ENCODE measurements at regions not wholly inside any gene's neighbourhood (a gene's known extent, or its start where the extent isn't known, plus 50 kb on each side); places are given as distances from the start of the nearest gene placed in this dataset.
"Not testable (repeated sequence)": the region's sequence is repeated elsewhere in the genome, so short reads cannot be mapped to it uniquely, and the experiment has no call there.

DNA sequence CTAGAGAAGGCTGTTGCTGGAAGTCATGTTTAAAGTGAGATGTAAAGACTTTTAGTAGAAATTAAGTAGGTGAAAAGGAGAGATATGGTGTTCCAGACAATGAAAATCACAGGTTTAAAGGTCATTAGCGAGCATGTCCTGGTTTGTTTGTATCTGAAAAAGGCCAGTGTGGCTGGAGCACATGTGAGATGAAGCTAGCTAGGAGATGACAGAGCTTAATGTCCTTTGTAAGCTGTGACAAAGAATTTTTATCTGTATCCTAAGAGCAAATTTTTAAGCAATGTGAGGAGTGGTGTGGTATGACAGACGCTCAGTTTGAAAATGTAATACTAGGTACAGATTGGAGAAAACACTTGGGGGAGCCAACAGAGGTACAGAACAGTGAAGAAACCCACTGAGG, 567.2 kb upstream of the ARRDC3 start:
- no peaks in the 10 kb centered on the region for H3K36me3 ChIP-seq (ENCODE audit: insufficient read depth, low read length)
- no peak overlapping the region for H3K4me3 ChIP-seq (ENCODE audit: low read depth, low read length)
- H3K4me1 ChIP-seq (ENCODE audit: control insufficient read depth, insufficient read depth, low read length, unreplicated experiment): no peaks in the 10 kb centered on the region
- no peak overlapping the region for H3K27ac ChIP-seq (ENCODE audit: low read depth, low read length)
- H3K79me2 ChIP-seq (ENCODE audit: control insufficient read depth, insufficient read depth, low read length, unreplicated experiment): no peaks in the 10 kb centered on the region
- 0 out of 2 replicates have a peak, but pooled peaks cover 3% of the 10 kb centered on the region for H3K27me3 ChIP-seq (ENCODE audit: insufficient read depth, low read length)
- H2AFZ ChIP-seq (ENCODE audit: low read length, unreplicated experiment): no peak overlapping the region

GRCh38 chr5:91946870-91947269, 563.8 kb upstream of the ARRDC3 start:
- Histone ChIP-seq H3K27ac (ENCODE audit: low read depth, low read length) (no peak overlapping the region), H3K4me3 (ENCODE audit: low read depth, low read length) (no peak overlapping the region), H3K27me3 (ENCODE audit: insufficient read depth, low read length) (0 out of 2 replicates have a peak, but pooled peaks cover 3% of the 10 kb centered on the region), H3K36me3 (ENCODE audit: insufficient read depth, low read length) (no peaks in the 10 kb centered on the region), H2AFZ (ENCODE audit: low read length, unreplicated experiment) (no peak overlapping the region), H3K4me1 (ENCODE audit: control insufficient read depth, insufficient read depth, low read length, unreplicated experiment) (no peaks in the 10 kb centered on the region), H3K79me2 (ENCODE audit: control insufficient read depth, insufficient read depth, low read length, unreplicated experiment) (no peaks in the 10 kb centered on the region)

GRCh38 chr5:91941588-91941987, 558.5 kb upstream of the ARRDC3 start:
- H3K36me3 ChIP-seq (ENCODE audit: insufficient read depth, low read length): no peaks in the 10 kb centered on the region

GRCh38 chr5:91938441-91938840, 555.3 kb upstream of the ARRDC3 start:
- H3K36me3 ChIP-seq (ENCODE audit: insufficient read depth, low read length): no peaks in the 10 kb centered on the region
- H3K4me1 ChIP-seq (ENCODE audit: control insufficient read depth, insufficient read depth, low read length, unreplicated experiment): no peaks in the 10 kb centered on the region
- no peaks in the 10 kb centered on the region for H3K27me3 ChIP-seq (ENCODE audit: insufficient read depth, low read length)
- no peak overlapping the region for H2AFZ ChIP-seq (ENCODE audit: low read length, unreplicated experiment)
- H3K79me2 ChIP-seq (ENCODE audit: control insufficient read depth, insufficient read depth, low read length, unreplicated experiment): no peaks in the 10 kb centered on the region
- no peak overlapping the region for H3K4me3 ChIP-seq (ENCODE audit: low read depth, low read length)
- H3K27ac ChIP-seq (ENCODE audit: low read depth, low read length): no peak overlapping the region

More at GRCh38 chr5:91941588-91941987, 558.5 kb upstream of the ARRDC3 start:
- no peak overlapping the region for H2AFZ ChIP-seq (ENCODE audit: low read length, unreplicated experiment)
- H3K27me3 ChIP-seq (ENCODE audit: insufficient read depth, low read length): no peaks in the 10 kb centered on the region
- no peaks in the 10 kb centered on the region for H3K79me2 ChIP-seq (ENCODE audit: control insufficient read depth, insufficient read depth, low read length, unreplicated experiment)
- H3K4me1 ChIP-seq (ENCODE audit: control insufficient read depth, insufficient read depth, low read length, unreplicated experiment): no peaks in the 10 kb centered on the region
- H3K4me3 ChIP-seq (ENCODE audit: low read depth, low read length): no peak overlapping the region
- no peak overlapping the region for H3K27ac ChIP-seq (ENCODE audit: low read depth, low read length)

GRCh38 chr5:91937121-91937520, 554.0 kb upstream of the ARRDC3 start:
- H3K27ac ChIP-seq (ENCODE audit: low read depth, low read length): no peak overlapping the region
- no peaks in the 10 kb centered on the region for H3K27me3 ChIP-seq (ENCODE audit: insufficient read depth, low read length)
- H2AFZ ChIP-seq (ENCODE audit: low read length, unreplicated experiment): no peak overlapping the region
- H3K4me3 ChIP-seq (ENCODE audit: low read depth, low read length): no peak overlapping the region
- no peaks in the 10 kb centered on the region for H3K36me3 ChIP-seq (ENCODE audit: insufficient read depth, low read length)
- H3K79me2 ChIP-seq (ENCODE audit: control insufficient read depth, insufficient read depth, low read length, unreplicated experiment): no peaks in the 10 kb centered on the region
- H3K4me1 ChIP-seq (ENCODE audit: control insufficient read depth, insufficient read depth, low read length, unreplicated experiment): no peaks in the 10 kb centered on the region

DNA sequence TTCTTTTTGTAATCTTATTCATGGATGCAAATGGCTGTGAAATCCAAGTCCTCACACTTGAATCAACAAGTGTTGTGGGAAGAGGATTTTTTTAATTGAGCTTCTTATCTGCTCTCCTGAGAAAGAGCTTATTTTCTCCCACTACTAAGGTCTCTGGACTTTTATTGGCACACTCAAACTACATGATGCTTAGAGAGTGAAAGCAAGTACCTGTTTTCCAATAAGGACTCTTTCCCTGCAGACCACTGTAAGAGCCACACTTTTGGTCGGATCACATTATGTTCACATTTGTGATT, 546.4 kb upstream of the ARRDC3 start:
- Histone ChIP-seq H3K36me3 (ENCODE audit: insufficient read depth, low read length) (no peaks in the 10 kb centered on the region), H3K4me3 (ENCODE audit: low read depth, low read length) (no peak overlapping the region), H3K27me3 (ENCODE audit: insufficient read depth, low read length) (no peaks in the 10 kb centered on the region), H3K4me1 (ENCODE audit: control insufficient read depth, insufficient read depth, low read length, unreplicated experiment) (no peaks in the 10 kb centered on the region), H3K79me2 (ENCODE audit: control insufficient read depth, insufficient read depth, low read length, unreplicated experiment) (no peaks in the 10 kb centered on the region), H2AFZ (ENCODE audit: low read length, unreplicated experiment) (no peak overlapping the region), H3K27ac (ENCODE audit: low read depth, low read length) (no peak overlapping the region)

DNA sequence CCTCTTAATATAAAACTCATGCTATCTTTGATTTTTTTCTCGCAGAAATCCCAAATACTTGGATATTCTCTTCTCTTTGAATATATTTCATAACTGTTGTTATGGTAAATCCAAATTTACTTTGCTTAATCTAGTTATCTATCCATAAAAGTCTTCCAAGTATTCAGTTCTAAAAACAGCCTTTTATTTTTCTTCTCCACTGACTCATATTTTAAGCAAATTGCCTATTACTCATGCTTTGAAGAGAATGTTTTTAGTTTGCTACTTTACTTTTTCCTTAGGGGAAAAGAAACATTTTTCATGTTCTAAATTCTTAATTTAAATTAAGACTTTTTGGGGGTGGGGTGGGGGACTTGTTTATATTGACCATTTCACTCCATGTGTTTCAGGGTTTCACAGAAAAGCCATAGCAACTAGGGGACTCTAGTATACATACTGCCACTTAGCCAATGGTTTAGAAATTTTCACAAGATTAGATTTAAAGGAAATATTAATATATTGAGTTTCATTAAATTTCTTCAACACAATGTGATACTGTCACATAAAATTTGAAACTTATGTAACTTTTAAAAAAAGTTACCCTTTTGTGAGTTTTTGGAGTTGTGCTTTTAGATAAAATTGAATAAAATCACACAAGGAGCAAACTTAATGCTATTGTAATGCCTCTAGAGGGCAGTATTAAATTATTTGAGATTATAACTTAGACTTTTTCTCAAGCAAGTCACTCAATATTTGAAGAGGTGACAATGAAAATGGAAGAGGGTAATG, 545.8 kb upstream of the ARRDC3 start:
- Histone ChIP-seq H2AFZ (ENCODE audit: low read length, unreplicated experiment) (no peak overlapping the region), H3K4me3 (ENCODE audit: low read depth, low read length) (no peak overlapping the region), H3K27me3 (ENCODE audit: insufficient read depth, low read length) (no peaks in the 10 kb centered on the region), H3K27ac (ENCODE audit: low read depth, low read length) (no peak overlapping the region), H3K79me2 (ENCODE audit: control insufficient read depth, insufficient read depth, low read length, unreplicated experiment) (no peaks in the 10 kb centered on the region), H3K4me1 (ENCODE audit: control insufficient read depth, insufficient read depth, low read length, unreplicated experiment) (no peaks in the 10 kb centered on the region), H3K36me3 (ENCODE audit: insufficient read depth, low read length) (no peaks in the 10 kb centered on the region)

DNA sequence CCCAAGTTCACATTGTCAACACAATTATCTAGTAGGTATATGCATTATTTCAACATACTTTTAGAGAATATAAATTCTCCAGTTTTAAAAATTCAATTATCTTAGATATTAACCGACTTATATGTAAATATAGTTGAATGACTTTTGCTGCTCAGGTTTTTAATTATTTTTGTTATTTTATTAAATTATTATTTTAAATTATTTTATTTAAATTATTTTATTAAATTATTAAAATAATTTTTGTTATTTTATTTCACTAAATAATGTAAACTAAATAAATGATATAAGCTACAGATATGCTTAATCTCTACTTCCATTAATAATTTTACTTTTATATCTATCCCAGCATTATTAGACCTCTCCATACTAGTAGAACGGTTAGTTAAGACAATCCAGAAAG, 544.3 kb upstream of the ARRDC3 start:
- no peak overlapping the region for H3K27ac ChIP-seq (ENCODE audit: low read depth, low read length)
- no peaks in the 10 kb centered on the region for H3K27me3 ChIP-seq (ENCODE audit: insufficient read depth, low read length)
- H3K4me3 ChIP-seq (ENCODE audit: low read depth, low read length): no peak overlapping the region
- H3K4me1 ChIP-seq (ENCODE audit: control insufficient read depth, insufficient read depth, low read length, unreplicated experiment): no peaks in the 10 kb centered on the region
- H3K36me3 ChIP-seq (ENCODE audit: insufficient read depth, low read length): no peaks in the 10 kb centered on the region
- no peaks in the 10 kb centered on the region for H3K79me2 ChIP-seq (ENCODE audit: control insufficient read depth, insufficient read depth, low read length, unreplicated experiment)
- H2AFZ ChIP-seq (ENCODE audit: low read length, unreplicated experiment): no peak overlapping the region

DNA sequence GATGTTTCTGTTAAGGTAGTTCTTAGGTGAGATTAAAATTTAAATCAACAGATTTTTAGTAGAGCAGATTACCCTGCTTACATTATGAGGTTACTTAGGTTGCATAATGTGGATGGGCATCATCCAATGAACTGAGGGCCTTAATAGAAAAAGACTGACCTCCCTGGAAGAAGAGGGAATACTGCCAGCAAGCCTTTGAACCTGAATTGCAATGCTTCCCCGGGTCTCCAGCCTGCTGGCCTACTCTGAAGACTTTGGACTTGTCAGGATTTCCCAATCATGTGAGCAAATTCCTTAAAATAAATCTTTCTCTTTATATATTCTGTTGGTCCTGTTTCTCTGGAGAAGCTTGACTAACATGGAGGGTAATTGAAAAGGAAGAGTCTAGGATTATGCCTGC, 542.1 kb upstream of the ARRDC3 start:
- Histone ChIP-seq H3K36me3 (ENCODE audit: insufficient read depth, low read length) (no peaks in the 10 kb centered on the region), H2AFZ (ENCODE audit: low read length, unreplicated experiment) (no peak overlapping the region), H3K27me3 (ENCODE audit: insufficient read depth, low read length) (no peaks in the 10 kb centered on the region), H3K4me1 (ENCODE audit: control insufficient read depth, insufficient read depth, low read length, unreplicated experiment) (no peaks in the 10 kb centered on the region), H3K4me3 (ENCODE audit: low read depth, low read length) (no peak overlapping the region), H3K79me2 (ENCODE audit: control insufficient read depth, insufficient read depth, low read length, unreplicated experiment) (no peaks in the 10 kb centered on the region), H3K27ac (ENCODE audit: low read depth, low read length) (no peak overlapping the region)

GRCh38 chr5:91917037-91917814, 534.1 kb upstream of the ARRDC3 start:
- H3K4me1 ChIP-seq (ENCODE audit: control insufficient read depth, insufficient read depth, low read length, unreplicated experiment); H3K36me3 ChIP-seq (ENCODE audit: insufficient read depth, low read length); H3K79me2 ChIP-seq (ENCODE audit: control insufficient read depth, insufficient read depth, low read length, unreplicated experiment); H3K27me3 ChIP-seq (ENCODE audit: insufficient read depth, low read length); H2AFZ ChIP-seq (ENCODE audit: low read length, unreplicated experiment); H3K4me3 ChIP-seq (ENCODE audit: low read depth, low read length); H3K27ac ChIP-seq (ENCODE audit: low read depth, low read length): not testable (repeated sequence)

GRCh38 chr5:91910655-91911054, 527.5 kb upstream of the ARRDC3 start:
- H3K27ac ChIP-seq (ENCODE audit: low read depth, low read length): no peak overlapping the region
- H3K36me3 ChIP-seq (ENCODE audit: insufficient read depth, low read length): no peaks in the 10 kb centered on the region
- H3K79me2 ChIP-seq (ENCODE audit: control insufficient read depth, insufficient read depth, low read length, unreplicated experiment): no peaks in the 10 kb centered on the region
- no peaks in the 10 kb centered on the region for H3K4me1 ChIP-seq (ENCODE audit: control insufficient read depth, insufficient read depth, low read length, unreplicated experiment)
- H2AFZ ChIP-seq (ENCODE audit: low read length, unreplicated experiment): no peak overlapping the region
- H3K27me3 ChIP-seq (ENCODE audit: insufficient read depth, low read length): no peaks in the 10 kb centered on the region
- no peak overlapping the region for H3K4me3 ChIP-seq (ENCODE audit: low read depth, low read length)
